Islet precursor cell (in vitro differentiated cells): ENCODE measurements at regions not wholly inside any gene's neighbourhood (a gene's known extent, or its start where the extent isn't known, plus 50 kb on each side); places are given as distances from the start of the nearest gene placed in this dataset.
A peak's percentile ranks its signal among the peaks of the same experiment; 100 is the strongest.

ENCODE experiments used
- DNase-seq: peaks from one replicate; pipeline ENCODE4 v3.0.0-alpha.2; 2018

- no peak for DNase-seq
Measured at GRCh38 chr10:3365630-3366029, 193.0 kb upstream of the PITRM1 start.

- no peak for DNase-seq
Measured at GRCh38 chr10:3364768-3365480, 192.3 kb upstream of the PITRM1 start.

- DNase-seq = no peak
Measured at GRCh38 chr10:3363311-3364045, 190.9 kb upstream of the PITRM1 start.

GRCh38 chr10:3362394-3362793 is 189.8 kb upstream of the PITRM1 start:
- DNase-seq = no peak

- no peak for DNase-seq
Measured at GRCh38 chr10:3361640-3362039, 189.1 kb upstream of the PITRM1 start.

GRCh38 chr10:3357737-3358136 is 185.2 kb upstream of the PITRM1 start:
- no peak for DNase-seq

GRCh38 chr10:3355536-3355935 is 183.0 kb upstream of the PITRM1 start:
- DNase-seq = no peak

GRCh38 chr10:3354174-3354900 is 181.8 kb upstream of the PITRM1 start:
- DNase-seq = no peak

GRCh38 chr10:3353235-3353634 is 180.7 kb upstream of the PITRM1 start:
- DNase-seq = no peak

- no peak for DNase-seq
Measured at GRCh38 chr10:3350617-3351258, 178.2 kb upstream of the PITRM1 start.

GRCh38 chr10:3350205-3350604 is 177.6 kb upstream of the PITRM1 start:
- no peak for DNase-seq

- DNase-seq = no peak
Measured at GRCh38 chr10:3348564-3348963, 176.0 kb upstream of the PITRM1 start.

GRCh38 chr10:3347413-3348182 is 175.0 kb upstream of the PITRM1 start:
- DNase-seq = no peak

GRCh38 chr10:3346851-3347250 is 174.3 kb upstream of the PITRM1 start:
- no peak for DNase-seq

GRCh38 chr10:3342771-3343170 is 170.2 kb upstream of the PITRM1 start:
- DNase-seq = no peak

GRCh38 chr10:3340127-3340730 is 167.6 kb upstream of the PITRM1 start:
- DNase-seq = no peak

- DNase-seq = peak; percentile 62
Measured at GRCh38 chr10:3339531-3339950, 167.0 kb upstream of the PITRM1 start.

GRCh38 chr10:3339121-3339520 is 166.5 kb upstream of the PITRM1 start:
- no peak for DNase-seq

- no peak for DNase-seq
Measured at GRCh38 chr10:3337741-3338140, 165.2 kb upstream of the PITRM1 start.

- no peak for DNase-seq
Measured at GRCh38 chr10:3336673-3337293, 164.2 kb upstream of the PITRM1 start.

GRCh38 chr10:3333426-3333825 is 160.8 kb upstream of the PITRM1 start:
- no peak for DNase-seq
